Stimulated activated CD8-positive, alpha-beta memory T cell treated with anti-CD3 and anti-CD28 coated beads, Interleukin-2, amount 100 ng/mL, for 1 hour (primary cell): ENCODE measurements at regions not wholly inside any gene's neighbourhood (a gene's known extent, or its start where the extent isn't known, plus 50 kb on each side); places are given as distances from the start of the nearest gene placed in this dataset.
"Not testable (repeated sequence)": the region's sequence is repeated elsewhere in the genome, so short reads cannot be mapped to it uniquely, and the experiment has no call there.

Experiments used
- DNase-seq, 2 donors: peaks; one replicate each; pipeline ENCODE4 v3.0.0-alpha.2; 2020; ENCODE audit warnings: low read depth in 2 of 2

DNA sequence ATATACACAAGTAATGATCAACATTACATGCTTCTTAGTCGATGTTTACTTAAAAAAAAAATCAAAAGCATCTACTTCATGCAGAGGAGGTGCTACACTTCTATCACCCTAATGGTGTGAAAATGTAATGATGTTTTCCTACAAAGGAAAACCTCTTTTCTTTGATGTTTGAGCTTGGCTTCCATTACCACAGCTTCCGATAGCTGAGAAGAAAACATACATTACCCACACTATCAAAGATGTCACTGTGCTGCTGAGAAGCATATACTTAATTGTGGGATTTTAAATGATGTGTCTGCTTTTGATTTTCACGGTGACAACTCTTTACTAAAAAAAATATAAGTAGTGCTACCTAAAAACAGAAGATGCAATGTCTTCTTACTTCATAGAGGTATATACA lies 200.2 kb upstream of the PHF14 start:
- no peak for DNase-seq

DNA sequence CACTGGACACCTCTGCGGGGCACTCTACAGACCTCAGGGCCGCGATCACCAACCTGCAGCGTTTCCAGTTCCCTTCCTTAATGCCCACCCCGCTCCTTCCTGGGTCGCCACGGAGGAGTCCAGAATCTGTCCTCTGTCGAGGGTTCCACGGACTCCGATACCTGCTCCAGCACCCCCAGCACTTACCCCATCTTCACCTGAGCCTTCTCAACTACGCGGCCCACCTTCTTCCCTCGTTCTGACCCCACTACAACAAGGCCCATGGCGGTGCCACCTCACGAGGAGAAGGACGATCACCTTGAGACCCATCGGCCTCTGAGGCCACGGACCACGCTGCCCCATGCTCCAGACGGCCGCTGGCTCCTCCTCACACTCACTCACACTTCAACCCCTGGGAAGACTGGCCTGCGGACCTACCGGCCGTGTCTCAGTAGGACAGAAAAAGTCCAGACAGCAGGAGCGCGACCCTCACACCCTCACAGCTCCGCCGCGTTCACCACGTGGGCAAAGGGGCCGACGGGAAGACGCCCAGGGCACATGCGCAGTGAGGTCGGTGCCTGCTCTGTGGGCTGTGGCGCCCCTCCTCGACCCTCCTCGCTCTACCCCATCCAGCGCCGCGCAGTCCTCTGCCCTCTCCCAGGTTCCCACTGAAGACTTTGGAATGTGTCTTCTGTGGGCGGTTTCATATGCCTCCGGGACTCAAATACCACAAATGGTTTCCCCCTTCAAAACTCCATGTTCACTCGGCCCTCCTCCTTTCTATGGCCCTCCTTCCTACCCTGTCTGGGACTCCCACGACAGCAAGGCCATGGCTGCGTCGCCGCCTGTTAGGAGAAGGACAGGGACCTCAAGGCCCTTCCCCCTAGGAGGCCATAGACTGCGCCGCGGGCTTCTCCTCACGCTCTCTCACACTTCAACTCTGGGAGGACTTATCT lies 193.9 kb upstream of the PHF14 start:
- DNase-seq = no peak

DNA sequence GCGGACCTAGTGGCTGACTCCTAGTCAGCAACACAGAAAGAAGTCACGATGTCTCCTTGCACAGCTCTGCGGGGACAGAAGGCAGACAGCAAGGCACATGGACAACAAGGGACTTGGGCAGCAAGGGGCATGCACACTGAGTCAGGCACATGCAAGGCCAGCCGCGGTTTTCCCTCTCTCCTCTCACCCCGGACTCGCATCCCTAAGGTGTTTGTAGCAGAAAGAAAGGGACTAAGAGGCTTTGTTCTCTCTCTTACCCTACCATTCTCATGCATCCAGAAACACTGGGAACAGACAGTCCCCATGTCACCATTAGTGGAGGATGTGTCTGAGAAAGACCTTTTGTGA lies 193.3 kb upstream of the PHF14 start:
- DNase-seq = no peak

DNA sequence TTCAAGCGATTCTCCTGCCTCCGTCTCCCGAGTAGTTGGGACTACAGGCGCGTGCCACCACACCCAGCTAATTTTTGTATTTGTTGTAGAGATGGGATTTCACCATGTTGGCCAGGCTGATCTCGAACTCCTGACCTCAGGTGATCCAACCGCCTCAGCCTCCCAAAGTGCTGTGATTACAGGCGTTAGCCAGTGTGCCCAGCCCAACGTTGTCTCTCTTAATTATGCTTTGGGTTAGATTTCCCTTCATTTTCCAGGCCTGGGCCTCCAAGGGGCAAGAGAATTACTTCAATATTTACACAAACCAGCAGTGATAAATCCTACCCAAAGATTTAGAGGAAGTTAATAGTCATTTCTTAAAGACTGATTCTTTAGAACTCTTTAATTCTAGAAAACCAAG lies 186.7 kb upstream of the PHF14 start:
- DNase-seq = not testable (repeated sequence)

DNA sequence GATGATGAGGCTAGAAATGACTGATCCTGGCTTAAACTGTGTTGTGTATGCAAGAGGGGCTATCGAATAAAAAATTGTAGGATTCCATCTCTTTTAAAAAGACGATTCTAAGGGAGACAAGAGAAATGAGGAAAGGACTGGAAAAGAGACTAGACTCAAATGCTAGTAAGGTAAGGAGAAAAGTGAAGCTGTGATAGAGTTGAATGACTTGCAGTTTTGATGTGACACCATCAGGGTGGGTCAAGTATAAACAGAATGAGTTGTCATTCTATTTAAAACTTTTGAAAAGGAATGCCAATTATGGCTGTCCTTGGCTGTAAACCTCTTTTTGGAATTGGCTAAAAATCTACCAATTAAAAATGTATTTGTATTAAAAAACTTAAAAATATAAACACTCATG lies 184.5 kb upstream of the PHF14 start:
- DNase-seq = no peak

DNA sequence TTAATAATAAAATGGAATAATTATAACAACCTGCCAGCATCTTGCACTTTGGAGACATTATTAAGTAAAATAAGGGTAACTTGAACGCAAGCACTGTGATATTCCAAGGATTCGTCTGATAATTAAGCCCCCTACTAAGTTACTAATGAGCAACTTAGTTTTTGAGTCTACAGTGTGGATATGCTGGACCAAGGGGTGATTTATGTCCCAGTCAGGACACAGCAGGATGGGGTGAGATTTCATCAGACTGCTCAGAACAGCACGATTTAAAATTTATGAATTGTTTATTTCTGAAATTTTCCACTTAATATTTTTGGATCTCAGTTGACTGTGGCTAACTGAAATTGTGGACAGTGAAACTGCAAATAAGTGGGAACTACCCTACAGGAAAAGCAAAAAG lies 182.8 kb upstream of the PHF14 start:
- no peak for DNase-seq

DNA sequence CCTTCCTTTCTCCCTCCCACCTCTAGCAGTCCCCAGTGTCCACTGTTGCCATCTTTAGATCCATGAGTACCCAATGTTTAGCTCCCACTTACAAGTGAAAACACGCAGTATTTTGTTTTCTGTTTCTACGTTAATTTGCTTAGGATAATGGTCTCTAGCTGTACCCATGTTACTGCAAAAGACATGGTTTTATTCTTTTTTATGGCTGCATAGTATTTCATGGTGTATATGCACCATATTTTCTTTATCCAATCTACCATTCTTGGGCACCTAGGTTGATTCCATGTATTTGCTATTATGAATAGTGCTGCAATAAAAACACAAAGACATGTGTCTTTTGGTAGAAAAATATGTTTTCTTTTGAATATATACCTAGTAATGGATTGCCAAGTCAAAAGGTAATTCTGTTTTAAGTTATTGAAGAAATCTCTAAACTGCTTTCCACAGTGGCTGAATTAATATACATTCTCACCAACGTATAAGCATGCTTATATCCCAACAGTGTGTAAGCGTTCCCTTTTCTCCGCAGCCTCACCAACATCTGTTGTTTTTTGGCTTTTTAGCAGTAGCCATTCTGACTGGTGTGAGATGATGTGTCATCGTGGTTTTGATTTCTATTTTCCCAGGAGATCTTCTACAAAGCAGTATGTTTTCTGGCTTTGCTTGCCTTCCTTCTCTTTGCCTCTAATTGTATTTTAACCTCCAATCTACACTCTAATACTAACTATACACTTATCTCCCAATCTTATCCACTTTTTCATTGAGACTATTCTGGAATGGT lies 179.5 kb upstream of the PHF14 start:
- no peak for DNase-seq

DNA sequence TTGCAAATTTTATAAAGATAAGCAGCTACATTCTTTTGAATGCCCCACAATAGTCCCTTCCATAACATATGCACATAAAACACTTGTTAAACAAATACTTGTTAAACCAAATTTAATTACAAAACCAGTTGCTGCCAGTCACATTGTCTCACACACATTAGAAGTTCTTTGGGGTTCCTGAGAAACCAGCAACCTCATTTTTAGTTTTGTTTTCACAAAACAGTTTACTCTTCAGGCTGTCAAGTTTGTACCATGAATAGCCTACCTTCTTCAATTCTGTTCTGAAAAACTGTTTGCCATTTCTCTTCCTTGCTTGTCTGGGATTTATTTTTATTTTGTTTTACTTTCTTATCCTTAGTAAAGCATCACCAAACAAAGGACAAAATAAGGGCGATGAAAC lies 176.5 kb upstream of the PHF14 start:
- no peak for DNase-seq

DNA sequence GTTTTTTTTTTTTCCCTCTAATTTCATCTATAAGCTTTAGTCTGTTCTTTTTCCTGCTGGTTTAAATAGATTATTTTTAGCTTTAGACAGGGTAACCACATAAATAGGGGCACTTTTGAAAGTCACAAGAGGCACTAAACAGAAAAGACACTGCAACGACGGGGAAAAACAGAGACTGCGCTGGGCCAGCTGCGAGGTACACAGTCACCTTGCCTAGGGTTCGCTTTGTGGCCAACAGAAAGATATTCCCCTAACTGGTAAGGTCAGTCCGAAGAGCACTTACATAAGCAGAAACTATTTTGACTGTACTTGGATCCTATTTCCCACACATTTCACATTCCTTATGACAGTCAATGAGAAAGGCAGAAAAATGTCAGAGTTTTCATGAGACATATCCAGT lies 175.6 kb upstream of the PHF14 start:
- DNase-seq = no peak

DNA sequence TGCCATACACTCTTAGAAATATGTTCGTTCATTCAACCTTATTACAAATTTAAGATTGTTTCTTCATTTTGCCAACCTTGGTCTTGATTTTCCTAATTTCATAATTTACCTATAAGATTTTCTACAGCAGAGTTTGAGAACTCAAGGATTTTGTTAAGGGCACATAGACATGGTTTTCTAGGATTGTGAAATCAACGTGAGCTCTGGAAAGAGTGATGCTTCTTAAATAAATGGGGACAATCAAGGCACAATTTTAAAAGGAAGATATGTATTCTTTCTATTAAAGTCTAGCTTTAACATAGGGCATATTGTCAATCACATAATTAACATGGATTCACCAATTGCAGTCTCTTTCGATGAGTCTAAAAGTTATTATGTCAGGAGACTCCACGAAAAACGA lies 174.2 kb upstream of the PHF14 start:
- DNase-seq = no peak

DNA sequence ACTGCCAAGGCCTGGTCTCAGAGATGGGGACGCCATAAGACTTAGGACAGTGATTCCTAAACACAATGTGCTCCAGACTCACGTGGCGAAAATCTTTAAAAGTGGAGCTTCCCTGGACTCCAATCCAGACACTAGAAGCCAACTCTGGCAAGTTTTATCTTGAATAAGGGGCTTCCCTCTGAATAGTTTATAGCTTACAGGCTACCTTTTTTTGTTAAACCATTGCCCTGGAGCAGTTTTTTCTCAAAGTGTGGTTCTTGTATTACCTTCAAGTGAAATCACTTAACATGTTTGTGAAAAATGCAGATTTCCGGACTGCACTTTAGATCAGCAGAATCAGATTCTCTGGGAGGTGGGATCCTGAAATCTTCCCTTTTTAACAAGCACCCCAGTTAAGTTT lies 171.7 kb upstream of the PHF14 start:
- DNase-seq = no peak

DNA sequence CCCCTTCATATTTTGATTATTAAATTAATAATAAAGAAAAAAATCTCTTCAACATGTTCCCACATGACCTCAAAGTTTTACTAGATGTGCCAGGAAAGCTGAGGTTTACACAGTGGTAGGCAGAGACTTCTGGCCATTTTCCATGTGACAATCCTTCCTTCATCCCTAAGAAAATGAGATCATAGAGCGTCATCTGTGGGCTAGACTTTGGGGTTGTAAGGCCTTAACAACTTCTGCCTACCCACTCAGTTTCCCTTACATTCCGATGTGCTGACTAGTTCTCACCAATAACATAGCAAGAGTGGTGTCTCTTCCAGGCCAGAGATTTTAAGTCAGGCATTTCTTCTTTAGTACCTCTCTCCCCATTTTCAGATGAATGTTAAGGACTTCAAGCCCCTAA lies 171.1 kb upstream of the PHF14 start:
- no peak for DNase-seq

DNA sequence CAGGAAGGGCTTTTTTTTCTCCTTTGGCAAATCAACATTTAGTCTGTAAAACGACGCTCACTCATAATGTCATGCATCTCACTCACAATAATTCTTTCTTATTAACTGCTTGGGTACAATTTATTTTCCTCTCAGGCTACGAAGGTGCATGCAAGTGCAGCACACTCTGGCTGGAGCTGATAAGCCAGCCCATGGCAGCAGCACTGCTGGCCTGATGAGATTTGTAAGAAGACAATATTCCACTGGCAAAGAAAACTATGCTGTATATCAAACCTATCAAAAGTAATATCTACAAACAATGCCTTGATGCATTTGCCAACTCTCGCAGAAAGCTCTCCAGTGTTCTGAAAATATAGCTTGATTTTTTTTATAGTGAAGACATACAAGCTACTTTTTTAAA lies 170.0 kb upstream of the PHF14 start:
- no peak for DNase-seq

DNA sequence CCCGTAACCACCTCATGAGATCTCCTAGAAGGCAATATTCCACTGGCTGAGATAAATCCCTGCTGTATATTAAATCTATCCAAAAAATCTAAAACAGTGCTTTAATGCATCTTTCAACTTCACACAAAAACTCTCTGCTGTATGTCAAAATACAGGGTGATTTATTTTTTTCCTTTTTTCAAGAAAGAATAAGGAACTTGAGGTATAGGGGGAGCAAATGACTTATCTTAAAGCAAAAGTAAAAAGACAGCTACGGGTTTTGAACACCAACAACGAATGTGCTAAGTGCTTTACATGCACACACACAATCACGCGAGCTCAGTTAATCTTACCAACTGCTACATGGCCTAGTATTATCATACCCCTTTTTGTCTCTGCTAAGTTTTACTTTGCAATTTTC lies 168.9 kb upstream of the PHF14 start:
- DNase-seq = no peak

DNA sequence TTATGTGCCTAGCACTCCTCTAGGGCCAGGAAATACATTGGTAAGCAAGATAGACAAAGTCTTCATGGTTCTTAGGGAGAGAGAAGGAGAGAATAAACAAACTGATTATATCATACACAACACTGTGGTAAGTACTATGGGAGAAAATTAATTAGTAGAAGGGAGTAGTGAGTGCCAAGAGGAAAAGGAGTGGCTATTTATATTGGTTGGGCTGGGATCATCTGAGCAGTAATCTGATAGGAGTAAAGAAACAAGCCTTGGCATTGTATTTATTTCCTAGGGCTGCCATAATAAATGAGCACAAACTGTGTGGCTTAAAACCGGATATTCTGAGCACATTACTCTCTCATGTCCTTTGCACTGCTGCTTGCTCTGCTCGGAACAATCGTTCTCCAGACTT lies 158.1 kb upstream of the PHF14 start:
- no peak for DNase-seq

DNA sequence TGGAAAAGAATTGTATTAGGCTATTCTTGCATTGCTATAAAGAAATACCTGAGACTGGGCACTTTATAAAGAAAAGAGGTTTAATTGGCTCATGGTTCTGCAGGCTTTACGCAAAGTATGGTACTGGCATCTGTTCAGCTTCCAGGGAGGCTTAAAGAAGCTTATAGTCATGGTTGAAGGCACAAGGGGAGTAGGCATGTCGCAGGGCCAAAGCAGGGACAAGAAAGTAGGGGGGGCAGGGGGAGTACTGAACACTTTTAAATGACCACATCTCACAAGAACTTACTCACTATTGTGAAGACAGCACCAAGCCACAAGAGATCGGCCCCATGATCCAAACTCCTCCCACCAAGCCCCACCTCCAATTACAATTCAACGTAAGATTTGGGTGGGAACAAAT lies 152.5 kb upstream of the PHF14 start:
- no peak for DNase-seq

DNA sequence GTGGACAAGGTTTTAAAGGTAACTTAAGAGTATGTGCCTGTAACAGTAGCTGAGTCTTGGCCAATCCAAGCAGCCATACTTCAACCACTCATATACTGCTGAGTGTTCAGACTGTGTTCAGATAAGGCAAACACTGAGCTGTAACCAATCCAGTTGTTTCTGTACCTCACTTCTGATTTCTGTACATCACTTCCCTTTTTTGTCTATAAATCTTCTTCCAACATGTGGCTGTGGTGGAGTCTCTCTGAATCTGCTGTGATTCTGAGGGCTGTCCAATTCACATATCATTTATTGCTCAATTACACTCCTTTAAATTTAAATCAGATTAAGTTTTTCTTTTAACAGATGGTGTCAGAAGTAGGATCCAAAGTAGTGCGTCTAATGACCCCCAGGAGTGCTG lies 149.5 kb upstream of the PHF14 start:
- no peak for DNase-seq

DNA sequence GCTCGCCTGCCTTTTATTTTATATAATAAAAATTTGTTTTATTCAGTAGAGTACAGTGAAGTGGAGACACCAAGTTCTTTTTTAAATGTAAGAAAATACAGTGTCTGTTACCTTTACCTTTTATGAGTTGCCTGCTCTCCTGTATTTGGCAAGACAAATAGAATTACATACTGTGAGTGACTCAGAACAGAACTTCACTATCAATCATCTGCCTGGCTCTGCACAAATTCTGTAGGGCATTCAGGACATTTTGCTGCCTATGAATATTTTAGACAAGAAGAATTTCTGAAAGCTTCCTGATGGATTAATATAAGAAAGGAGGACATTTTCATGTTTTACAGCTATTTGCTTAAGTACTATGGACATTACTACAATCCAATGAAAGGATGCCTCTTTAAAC lies 135.4 kb upstream of the PHF14 start:
- DNase-seq = no peak

DNA sequence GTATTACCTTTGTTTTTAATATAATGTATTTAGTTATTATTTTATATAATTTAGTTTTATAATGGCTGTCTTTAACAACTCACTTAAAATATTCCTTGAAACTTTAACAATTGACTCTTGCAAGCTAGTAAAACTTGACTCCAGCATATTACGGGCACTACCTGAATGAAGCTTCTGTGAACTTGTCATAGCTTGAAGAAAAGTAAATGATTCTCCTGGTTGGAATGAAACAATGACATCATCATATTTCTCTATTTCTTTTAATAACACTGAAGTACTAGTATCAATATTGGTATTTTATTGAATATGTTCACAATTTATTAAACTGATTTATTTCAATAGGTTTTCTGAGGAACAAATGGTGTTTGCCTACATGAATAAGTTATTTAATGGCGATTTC lies 128.4 kb upstream of the PHF14 start:
- DNase-seq = no peak

DNA sequence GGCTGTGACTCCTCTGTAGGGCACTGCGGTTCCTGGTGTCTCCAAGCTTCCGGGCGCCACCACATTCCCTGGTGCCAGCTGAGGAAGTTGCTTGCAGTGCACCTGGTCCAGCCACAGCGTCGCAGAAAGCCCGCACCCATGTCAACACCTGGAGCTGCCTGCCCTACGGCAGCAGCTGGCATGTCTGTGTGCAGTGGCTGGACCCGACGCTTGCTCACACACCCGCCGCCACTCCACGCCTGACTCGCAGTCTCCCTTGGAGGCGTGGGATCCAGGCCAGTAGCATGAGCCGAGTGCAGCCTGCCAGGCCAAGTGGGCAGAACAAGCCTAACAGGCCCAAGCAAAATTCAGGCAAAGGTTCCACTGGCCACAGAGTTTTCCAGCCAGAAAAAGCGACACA lies 118.1 kb upstream of the PHF14 start:
- no peak for DNase-seq

DNA sequence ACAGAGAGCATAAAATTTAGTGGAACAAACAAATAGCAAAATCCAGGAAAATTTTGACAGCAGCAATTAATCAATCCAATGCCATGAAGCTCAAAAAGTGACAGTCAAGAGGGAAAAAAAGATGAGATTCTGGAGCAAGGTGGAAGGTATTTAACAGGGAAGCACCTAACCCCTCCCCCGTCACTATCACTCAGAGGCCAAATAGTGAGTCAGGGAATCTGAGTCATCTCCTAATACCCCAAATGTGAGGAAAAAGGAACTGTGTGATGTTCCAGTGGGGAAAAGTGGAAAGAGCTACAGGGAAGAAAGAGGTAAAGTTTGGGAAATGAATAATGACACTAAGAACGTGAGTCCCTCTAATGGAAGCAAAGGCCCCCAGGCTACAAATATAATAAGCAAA lies 113.2 kb upstream of the PHF14 start:
- no peak for DNase-seq

DNA sequence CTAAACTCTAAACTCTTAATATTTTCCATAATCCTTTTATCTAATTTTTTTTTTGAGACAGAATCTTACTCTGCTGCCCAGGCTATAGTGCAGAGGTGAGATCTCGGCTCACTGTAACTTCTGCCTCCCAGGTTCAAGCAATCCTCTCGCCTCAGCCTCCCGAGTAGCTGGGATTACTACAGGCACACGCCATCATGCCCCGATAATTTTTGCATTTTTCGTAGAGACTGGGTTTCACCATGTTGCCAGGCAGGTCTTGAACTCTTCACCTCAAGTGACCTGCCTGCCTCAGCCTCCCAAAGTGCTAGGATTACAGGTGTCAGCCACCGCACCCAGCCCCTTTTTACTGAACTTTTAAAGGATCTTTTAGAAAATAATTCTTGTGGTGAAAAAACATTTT lies 110.2 kb upstream of the PHF14 start:
- DNase-seq = no peak

DNA sequence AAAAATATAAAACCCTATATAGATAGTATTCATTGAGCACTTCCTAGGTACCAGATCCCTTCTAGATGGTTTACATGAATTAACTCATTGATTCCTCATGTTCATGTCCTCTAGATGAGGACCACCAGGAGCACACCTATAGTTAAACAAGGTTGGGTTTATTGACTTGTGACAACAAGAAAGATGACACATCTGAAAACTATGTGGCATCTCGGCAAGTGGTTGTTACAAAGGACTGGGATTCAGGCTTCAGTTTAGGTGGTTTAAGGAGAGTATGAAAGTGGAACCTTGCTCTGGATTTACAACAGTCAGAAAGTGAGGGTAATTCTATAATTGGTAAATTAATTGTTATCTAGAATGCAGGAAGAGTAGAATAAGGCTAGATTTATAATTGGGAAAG lies 99.0 kb upstream of the PHF14 start:
- DNase-seq = no peak
